ENCODE measurements at regions not wholly inside any gene's neighbourhood (a gene's known extent, or its start where the extent isn't known, plus 50 kb on each side); places are given as distances from the start of the nearest gene placed in this dataset.
"Not testable (repeated sequence)": the region's sequence is repeated elsewhere in the genome, so short reads cannot be mapped to it uniquely, and the experiment has no call there.

GRCh38 chr10:109809954-109810353 lies 113.4 kb downstream of the XPNPEP1 start:
- DNase-seq = not testable (repeated sequence)

- DNase-seq = not testable (repeated sequence)
These were observed 122.1 kb downstream of the XPNPEP1 start for GRCh38 chr10:109801191-109801590.

DNA sequence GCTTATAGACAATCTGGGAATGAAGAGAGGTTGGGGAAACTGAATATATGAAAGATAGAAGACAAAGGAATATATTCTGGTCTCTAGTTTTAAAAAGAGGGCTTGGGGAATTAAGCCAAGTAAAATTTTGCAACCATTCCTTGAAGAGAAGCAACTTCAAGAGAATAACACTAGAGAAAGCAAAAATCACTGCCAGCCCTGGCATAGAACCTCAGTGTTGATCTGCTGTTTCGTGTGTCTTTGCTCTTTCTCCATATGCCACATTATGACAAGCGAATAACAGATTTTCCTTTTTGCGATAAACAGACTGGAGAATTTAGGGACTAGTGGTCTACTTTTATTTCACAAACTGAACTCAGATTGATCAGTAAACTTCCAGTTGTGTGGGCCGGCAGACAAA lies 132.7 kb downstream of the XPNPEP1 start:
- DNase-seq = no peak

- DNase-seq = no peak
These were observed 139.1 kb downstream of the XPNPEP1 start for GRCh38 chr10:109784236-109784635.

GRCh38 chr10:109783286-109783685 lies 140.0 kb downstream of the XPNPEP1 start:
- no peak for DNase-seq

GRCh38 chr10:109780997-109781396 lies 142.3 kb downstream of the XPNPEP1 start:
- no peak for DNase-seq

DNA sequence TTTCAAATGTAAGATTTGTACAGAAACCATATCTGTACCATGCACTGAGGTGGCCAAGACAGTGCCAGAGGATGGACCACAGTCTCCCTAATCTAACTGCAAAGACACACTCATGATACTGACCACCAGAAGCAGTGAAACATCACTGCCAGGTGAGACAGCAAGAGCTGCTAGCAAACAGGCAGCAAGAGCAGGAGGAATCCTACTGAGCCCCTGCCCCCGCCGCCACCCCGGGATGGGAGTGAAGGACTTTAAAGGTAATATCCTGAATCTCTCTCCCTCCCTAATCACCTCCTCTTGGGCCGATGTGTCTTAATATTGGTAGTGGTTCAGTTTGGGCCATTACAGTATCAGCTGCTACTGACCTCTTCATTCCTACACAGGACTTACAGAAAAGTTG lies 144.3 kb downstream of the XPNPEP1 start:
- DNase-seq = no peak

DNA sequence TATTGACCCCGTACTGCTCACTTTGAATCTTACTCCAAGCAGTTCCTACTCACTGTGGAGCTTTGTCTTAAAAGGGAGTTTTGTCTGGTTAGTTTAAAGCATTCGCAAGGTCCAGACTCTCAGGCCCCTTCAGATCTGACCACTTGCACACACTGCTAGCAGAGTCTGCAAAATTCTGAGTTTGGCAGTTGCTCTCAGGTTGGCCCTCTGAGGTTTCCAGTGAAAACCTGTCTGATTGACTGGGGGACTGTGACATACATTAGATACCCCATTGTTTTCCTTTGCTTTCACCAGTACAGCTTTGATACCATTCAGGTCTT lies 149.2 kb downstream of the XPNPEP1 start:
- no peak for DNase-seq

DNA sequence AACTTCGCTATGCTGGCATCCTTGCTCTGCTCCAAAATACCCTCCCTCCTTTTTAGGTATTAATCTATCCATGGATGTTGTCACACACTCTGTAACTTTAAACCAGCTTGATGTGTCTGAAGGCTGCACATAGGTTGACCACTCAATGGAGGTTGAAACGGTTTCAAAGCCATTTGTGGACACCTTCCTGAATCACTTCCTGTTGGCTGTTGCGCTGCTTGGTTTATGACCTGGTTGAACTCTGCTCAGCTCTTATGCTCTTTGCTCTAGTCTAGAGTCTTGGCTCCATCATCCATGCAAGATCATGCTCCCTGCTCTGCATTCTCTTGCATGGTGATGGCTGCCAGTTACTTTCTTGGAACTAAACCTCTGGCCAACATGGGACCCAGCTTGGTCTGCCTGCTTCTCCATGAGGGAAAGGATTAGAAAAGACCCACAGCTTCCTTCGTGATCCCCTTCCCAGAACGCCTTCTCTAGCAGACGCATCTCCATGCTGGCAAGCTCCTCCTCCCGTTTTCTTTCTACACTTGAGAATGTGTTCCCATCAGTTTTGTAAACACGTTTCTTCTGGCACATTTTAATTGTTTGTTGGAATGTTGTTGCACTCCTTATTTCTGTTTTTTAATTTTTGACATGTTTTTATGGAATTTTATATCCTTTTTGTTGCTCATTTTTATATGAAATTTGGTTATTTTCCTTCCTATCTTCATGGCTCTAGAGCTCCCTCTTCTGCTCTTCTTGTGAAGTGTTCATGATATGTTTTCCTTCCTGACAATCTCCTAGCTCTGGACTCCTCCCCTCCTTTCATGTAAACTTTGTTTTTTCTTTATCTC lies 149.8 kb downstream of the XPNPEP1 start:
- peak; percentile 7 to 16 for DNase-seq

- no peak for DNase-seq
These were observed 152.6 kb downstream of the XPNPEP1 start for GRCh38 chr10:109770663-109771062.

- DNase-seq = no peak
These were observed 153.3 kb downstream of the XPNPEP1 start for GRCh38 chr10:109769966-109770365.

DNA sequence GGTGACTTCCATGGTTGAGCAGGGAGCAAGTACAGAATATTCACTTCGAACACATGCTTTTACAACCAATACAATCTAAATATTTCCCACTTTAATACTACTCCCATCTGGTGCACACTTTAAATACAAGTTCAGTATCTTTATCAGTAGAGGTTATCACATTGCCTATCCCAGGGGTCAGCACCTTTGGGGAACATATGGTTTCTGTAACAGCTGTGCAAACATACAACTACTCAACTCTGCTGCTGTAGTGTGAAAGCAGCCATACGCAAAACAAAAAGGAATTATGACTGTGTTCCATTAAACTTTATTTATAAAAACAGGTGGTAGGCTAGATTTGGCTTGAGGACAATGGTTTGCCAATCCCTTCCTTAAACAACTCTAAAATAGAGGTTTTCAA lies 157.5 kb downstream of the XPNPEP1 start:
- no peak for DNase-seq

GRCh38 chr10:109762555-109762954 lies 160.8 kb downstream of the XPNPEP1 start:
- no peak for DNase-seq

GRCh38 chr10:109757670-109758069 lies 165.6 kb downstream of the XPNPEP1 start:
- DNase-seq = not testable (repeated sequence)

DNA sequence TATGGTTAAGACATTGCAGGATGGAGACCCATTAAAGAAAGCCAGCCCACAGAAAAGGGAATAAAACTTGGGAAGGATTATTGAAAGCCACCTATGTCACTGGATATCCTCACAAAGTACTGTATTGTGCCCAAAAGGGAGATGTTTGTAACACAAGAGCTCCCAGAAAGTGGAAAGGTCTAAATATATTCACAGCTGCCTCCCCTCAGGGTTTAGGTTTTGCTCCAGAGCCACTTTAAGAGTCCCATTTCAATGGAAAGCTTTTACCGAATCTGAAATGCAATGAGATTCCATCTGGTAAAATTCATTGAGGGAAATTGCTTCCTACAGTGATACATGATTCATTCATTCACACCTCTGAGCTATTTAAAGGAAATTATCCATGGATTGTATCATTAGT lies 176.4 kb downstream of the XPNPEP1 start:
- no peak for DNase-seq

- DNase-seq = no peak
These were observed 179.3 kb downstream of the XPNPEP1 start for GRCh38 chr10:109744020-109744419.

- DNase-seq = no peak
These were observed 179.7 kb downstream of the XPNPEP1 start for GRCh38 chr10:109743574-109743973.

- DNase-seq = no peak
These were observed 180.2 kb downstream of the XPNPEP1 start for GRCh38 chr10:109743146-109743545.

DNA sequence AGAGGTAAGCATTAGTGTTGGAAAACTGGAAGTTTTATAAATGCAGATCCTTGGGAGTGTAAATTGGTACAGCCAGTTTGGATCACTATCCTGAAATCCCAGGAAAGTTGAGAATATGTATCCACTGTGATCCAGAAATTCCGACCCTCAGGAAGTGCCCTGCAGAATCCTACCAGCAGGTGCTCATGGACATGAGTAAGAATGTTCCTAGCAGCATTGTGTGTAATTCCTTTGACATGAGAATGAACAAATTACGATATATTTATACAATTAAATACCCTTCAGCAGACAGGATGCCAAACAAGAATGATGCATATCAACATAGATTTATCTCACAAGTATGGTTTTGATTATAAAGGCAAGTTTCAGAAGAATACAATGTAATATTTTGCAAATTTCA lies 181.6 kb downstream of the XPNPEP1 start:
- no peak for DNase-seq

GRCh38 chr10:109740436-109740835 lies 182.9 kb downstream of the XPNPEP1 start:
- no peak for DNase-seq

GRCh38 chr10:109737626-109738025 lies 185.7 kb downstream of the XPNPEP1 start:
- no peak for DNase-seq

- DNase-seq = no peak
These were observed 186.3 kb downstream of the XPNPEP1 start for GRCh38 chr10:109737009-109737408.

GRCh38 chr10:109735776-109736175 lies 187.5 kb downstream of the XPNPEP1 start:
- no peak for DNase-seq

DNA sequence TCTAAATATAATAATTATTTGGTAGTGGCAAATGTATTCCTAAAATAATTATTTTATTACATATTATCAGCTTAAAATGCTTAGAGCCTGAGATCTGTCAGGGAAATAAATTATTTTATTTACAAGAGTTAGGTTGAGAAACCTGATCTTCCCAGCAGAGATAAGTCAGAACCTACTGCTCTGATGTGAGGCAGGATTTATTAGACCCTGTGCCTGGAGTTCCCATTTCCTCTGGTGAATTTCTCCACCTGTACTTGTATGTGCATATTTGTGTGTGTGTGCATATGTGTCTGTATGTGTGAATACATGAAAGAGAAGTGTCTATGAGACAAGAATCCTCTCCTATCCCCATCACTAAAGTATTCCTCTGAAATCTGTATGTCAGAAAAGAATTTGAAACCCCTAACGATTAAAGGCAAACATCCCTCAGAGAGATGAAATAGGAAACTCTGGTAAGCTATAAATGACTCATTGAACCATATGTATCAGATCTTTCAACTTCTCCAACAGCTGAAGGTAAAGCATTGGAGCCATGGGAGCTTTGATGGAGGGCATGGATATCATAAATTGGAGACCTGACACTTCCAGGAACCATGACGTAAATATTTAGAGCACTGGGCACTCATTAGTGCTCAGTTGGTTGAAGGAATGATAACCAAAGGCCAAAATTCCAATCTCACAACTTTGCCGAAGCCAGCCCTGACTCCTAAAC lies 190.9 kb downstream of the XPNPEP1 start:
- no peak for DNase-seq

GRCh38 chr10:109729895-109730294 lies 193.4 kb downstream of the XPNPEP1 start:
- DNase-seq = not testable (repeated sequence)
